ENCODE measurements at regions not wholly inside any gene's neighbourhood (a gene's known extent, or its start where the extent isn't known, plus 50 kb on each side); places are given as distances from the start of the nearest gene placed in this dataset.

DNA sequence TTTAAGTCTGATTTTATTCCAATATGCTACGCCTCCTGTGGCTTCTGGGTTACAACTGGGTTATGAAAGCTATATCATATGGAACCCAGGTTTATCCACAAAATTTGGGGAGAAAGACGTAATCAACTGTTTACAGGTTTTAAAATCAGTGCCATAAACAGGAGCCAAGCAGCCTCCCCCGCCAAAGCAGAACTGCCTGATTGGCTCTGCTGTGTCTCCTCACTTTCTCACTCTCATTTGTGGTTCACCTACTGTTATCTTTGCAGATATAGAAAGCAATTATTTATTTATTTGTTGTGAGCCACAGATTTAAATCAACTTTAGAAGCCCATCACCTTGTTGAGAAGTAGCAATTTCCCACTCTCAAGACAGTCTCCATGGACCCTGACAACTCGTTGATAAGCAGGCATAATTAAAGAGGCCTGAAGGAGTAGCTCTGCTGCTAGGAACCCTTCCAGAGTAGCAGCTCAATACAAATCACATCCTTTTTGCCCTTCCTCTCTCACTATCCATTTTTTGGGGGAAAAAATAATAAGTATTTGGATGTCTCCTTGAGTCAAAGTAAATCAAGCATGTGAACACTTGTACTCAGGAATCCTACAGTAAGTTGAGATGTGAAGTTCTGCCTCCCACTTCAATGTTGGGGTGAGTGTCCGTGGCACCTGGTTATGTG is 191.0 kb upstream of the CCDC150 start:
- no peak for TF ChIP-seq EZH2 (IDR thresholded peaks at IDR 0.05)
- TF ChIP-seq EZH2phosphoT487 (IDR thresholded peaks at IDR 0.05), result no peak
- no peak for TF ChIP-seq CTCF (IDR thresholded peaks at IDR 0.05)
- no peaks in the 10 kb centered on the region for H3K36me3 ChIP-seq
- no peaks in the 10 kb centered on the region for H3K79me2 ChIP-seq (ENCODE audit: low read depth)
- H3K27ac ChIP-seq, result no peak overlapping the region
- H3K4me3 ChIP-seq, result no peak overlapping the region
- no peak overlapping the region for H3K4me2 ChIP-seq
- H3K27ac Mint-ChIP-seq, result no peak overlapping the region
- H3K9me3 Mint-ChIP-seq, result no peaks in the 10 kb centered on the region
- H3K36me3 Mint-ChIP-seq, result no peaks in the 10 kb centered on the region
- DNase-seq (ENCODE audit: low spot score), result no peak
- no peaks in the 10 kb centered on the region for H3K27me3 ChIP-seq
- no peak overlapping the region for H3K9ac ChIP-seq
- no peak overlapping the region for H3K4me3 Mint-ChIP-seq
- no peaks in the 10 kb centered on the region for H4K20me1 ChIP-seq (ENCODE audit: low read depth)
- H2AFZ ChIP-seq (replicated peaks), result no peak overlapping the region
- H3K9me3 ChIP-seq (ENCODE audit: low read depth), result no peaks in the 10 kb centered on the region
- H3K27me3 Mint-ChIP-seq (ENCODE audit: insufficient read depth, low read depth), result no peaks in the 10 kb centered on the region
- no peaks in the 10 kb centered on the region for H3F3A ChIP-seq (ENCODE audit: low read depth)
- H3K4me1 ChIP-seq, result peaks cover 14% of the 10 kb centered on the region
- no peaks in the 10 kb centered on the region for H3K4me1 Mint-ChIP-seq

DNA sequence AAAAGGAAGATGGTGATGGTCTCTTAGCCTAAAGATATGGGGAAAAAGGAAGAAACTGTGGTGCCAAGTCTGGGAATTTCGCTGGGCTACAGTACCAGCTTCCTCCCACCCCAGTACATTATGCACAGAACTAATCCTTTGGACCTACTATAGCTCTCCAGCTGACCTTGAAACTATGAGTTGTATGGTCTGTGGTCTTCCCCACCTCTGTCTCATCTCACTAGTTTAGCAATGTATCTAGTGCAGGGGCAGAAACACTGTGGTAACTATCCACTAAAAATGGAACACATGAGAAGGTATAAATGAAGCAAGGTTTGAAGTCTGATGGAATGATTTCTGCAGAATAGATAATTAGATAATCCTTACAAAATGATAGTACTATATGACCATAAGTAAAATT is 190.4 kb upstream of the CCDC150 start:
- Histone ChIP-seq H3K9ac (no peak overlapping the region), H3K27me3 (no peaks in the 10 kb centered on the region), H4K20me1 (ENCODE audit: low read depth) (no peaks in the 10 kb centered on the region), H3K36me3 (no peaks in the 10 kb centered on the region), H3K4me1 (peaks cover 14% of the 10 kb centered on the region), H3K27ac (no peak overlapping the region), H2AFZ (replicated peaks) (no peak overlapping the region), H3K9me3 (ENCODE audit: low read depth) (no peaks in the 10 kb centered on the region), H3K79me2 (ENCODE audit: low read depth) (no peaks in the 10 kb centered on the region), H3K4me3 (no peak overlapping the region), H3K4me2 (no peak overlapping the region), H3F3A (ENCODE audit: low read depth) (no peaks in the 10 kb centered on the region)
- TF ChIP-seq EZH2phosphoT487 (IDR thresholded peaks at IDR 0.05) (no peak), EZH2 (IDR thresholded peaks at IDR 0.05) (no peak), CTCF (IDR thresholded peaks at IDR 0.05) (no peak)
- H3K4me3 Mint-ChIP-seq, result no peak overlapping the region
- DNase-seq (ENCODE audit: low spot score), result no peak
- no peaks in the 10 kb centered on the region for H3K27me3 Mint-ChIP-seq (ENCODE audit: insufficient read depth, low read depth)
- no peaks in the 10 kb centered on the region for H3K9me3 Mint-ChIP-seq
- no peaks in the 10 kb centered on the region for H3K36me3 Mint-ChIP-seq
- H3K4me1 Mint-ChIP-seq, result no peaks in the 10 kb centered on the region
- no peak overlapping the region for H3K27ac Mint-ChIP-seq

DNA sequence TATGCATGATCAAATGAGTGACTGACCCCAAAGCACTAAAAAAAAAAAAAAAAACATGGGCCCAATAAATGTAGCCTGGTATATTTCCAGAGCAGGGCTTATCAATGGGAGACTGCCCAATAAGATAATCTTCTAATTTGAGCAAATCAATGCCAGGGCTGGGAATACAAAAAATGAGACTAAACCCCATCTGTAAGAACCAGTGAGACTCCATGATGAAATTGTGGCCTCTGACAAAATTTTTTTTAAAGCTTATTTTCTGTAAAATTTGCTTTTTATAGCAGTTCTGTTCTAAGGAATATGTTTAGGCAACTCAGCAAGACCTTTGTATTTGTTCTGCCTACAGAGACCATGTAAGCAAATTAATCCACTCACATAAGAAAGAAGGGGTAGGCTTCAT is 186.8 kb upstream of the CCDC150 start:
- DNase-seq (ENCODE audit: low spot score), result no peak
- H3K36me3 Mint-ChIP-seq, result no peaks in the 10 kb centered on the region
- H4K20me1 ChIP-seq (ENCODE audit: low read depth), result no peaks in the 10 kb centered on the region
- H3F3A ChIP-seq (ENCODE audit: low read depth), result no peaks in the 10 kb centered on the region
- no peaks in the 10 kb centered on the region for H3K9me3 Mint-ChIP-seq
- H3K27ac Mint-ChIP-seq, result no peak overlapping the region
- H3K4me3 ChIP-seq, result no peak overlapping the region
- no peak overlapping the region for H3K4me2 ChIP-seq
- H3K4me1 Mint-ChIP-seq, result no peaks in the 10 kb centered on the region
- no peak overlapping the region for H3K4me3 Mint-ChIP-seq
- H3K9me3 ChIP-seq (ENCODE audit: low read depth), result no peaks in the 10 kb centered on the region
- no peaks in the 10 kb centered on the region for H3K27me3 ChIP-seq
- H3K4me1 ChIP-seq, result peaks cover 6% of the 10 kb centered on the region
- no peak overlapping the region for H3K9ac ChIP-seq
- no peaks in the 10 kb centered on the region for H3K27me3 Mint-ChIP-seq (ENCODE audit: insufficient read depth, low read depth)
- no peak overlapping the region for H2AFZ ChIP-seq (replicated peaks)
- no peaks in the 10 kb centered on the region for H3K79me2 ChIP-seq (ENCODE audit: low read depth)
- H3K36me3 ChIP-seq, result no peaks in the 10 kb centered on the region
- H3K27ac ChIP-seq, result no peak overlapping the region
- TF ChIP-seq EZH2 (IDR thresholded peaks at IDR 0.05), result no peak
- TF ChIP-seq EZH2phosphoT487 (IDR thresholded peaks at IDR 0.05), result no peak
- TF ChIP-seq CTCF (IDR thresholded peaks at IDR 0.05), result no peak
